HG03342 (cell line): ENCODE measurements at regions not wholly inside any gene's neighbourhood (a gene's known extent, or its start where the extent isn't known, plus 50 kb on each side); places are given as distances from the start of the nearest gene placed in this dataset.
"Not testable (repeated sequence)": the region's sequence is repeated elsewhere in the genome, so short reads cannot be mapped to it uniquely, and the experiment has no call there.

ENCODE experiments used
- ATAC-seq: cut with Tn5 transposase; IDR thresholded peaks from one replicate; pipeline ENCODE4 v1.9.1; 2021; ENCODE audit warnings: mild to moderate bottlenecking, moderate library complexity; ENCODE audit not compliant: unreplicated experiment

DNA sequence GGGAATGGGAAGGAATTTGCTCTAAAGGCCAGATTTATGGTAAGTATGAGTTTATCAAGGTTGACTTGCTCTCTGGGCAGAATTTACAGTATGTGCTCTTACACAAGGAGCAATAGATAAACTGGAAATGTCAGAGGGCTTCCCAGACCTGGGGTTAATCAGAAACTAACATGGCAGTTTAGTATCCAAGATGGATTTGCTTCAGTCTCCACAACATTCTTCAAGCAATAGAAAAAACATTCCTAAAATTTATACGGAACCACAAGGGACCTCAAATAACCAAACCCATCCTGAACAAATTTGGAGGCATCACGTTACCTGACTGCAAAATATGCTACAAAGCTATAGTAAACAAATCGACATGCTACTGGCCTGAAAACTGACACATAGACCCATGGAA lies 606.7 kb upstream of the CHRM3 start:
- ATAC-seq: no peak

- no peak for ATAC-seq
These were observed 608.3 kb upstream of the CHRM3 start for GRCh38 chr1:238778113-238778512.

DNA sequence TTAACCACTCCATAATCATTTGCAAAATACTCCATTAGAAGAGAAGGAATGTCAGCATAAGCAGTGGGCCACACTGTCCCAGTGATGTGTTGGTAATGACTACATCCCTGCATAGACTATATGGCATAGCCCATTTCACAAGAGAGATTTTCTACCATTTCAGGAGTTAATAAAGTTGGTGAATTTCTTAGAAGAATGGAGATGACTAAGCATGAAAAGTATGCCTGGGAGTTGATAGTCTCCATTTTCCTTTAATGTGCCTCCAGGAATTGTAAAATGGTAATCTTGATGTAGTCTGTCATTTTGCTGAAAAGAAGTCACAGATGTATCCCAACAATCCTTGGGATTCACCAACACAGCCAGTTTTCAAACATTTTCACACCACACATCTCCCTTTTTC lies 608.8 kb upstream of the CHRM3 start:
- ATAC-seq: no peak

DNA sequence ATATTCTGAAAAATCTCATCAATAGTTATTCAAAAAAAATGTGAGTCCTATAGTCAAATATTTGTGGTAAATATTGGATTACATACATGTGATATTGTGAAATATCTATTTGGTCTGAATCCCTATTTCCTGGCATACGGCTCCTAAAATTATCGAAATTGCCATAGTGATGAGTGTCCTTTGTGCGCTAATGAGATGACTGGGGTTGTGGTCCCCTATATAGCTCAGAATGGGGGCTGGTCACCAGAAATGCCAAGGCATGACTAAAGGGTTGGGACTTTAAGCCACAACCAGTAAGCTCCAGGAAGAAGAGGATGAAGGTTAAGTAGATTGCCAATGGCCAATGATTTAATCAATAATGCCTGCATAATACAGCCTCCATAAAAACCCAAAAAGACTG lies 610.2 kb upstream of the CHRM3 start:
- ATAC-seq: no peak

GRCh38 chr1:238772322-238772721 lies 614.0 kb upstream of the CHRM3 start:
- no peak for ATAC-seq

DNA sequence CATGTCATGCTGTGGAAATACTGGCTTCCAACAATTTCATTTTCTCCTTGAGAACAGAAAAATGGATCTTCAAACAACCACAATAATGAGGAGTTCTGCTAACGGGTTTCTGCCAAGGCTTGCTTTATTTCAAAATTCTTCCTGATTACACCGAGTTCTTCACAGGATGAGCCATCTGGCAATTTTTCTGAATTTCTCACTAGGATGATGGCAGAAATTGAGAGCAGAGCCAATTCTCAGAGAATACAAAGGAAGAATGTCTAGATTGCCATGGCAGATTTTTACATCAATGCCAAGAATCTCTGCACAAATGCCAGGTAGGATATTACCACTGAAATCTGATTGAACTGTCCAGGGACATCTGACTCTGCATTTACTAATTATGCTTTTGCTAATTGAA lies 619.0 kb upstream of the CHRM3 start:
- no peak for ATAC-seq

GRCh38 chr1:238764779-238765178 lies 621.6 kb upstream of the CHRM3 start:
- ATAC-seq: no peak

DNA sequence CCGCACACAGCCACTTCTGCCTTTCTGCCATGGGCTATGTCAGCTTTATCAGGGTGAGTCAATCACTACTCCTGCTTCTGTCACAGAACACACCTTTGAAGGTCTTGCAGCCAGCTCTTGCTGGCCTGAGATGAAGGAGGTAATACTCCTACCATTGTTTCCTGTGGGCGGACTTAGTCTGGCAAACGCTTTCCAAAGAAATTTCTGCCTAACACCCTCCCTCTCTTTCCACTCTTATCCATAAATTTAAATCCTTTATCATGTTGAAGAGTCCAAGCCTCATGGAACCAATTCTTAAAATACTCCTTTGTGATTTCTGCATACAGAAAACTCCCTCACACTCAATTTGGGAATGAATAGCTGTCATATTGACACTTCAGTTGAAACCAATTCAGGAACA lies 633.1 kb upstream of the CHRM3 start:
- no peak for ATAC-seq

DNA sequence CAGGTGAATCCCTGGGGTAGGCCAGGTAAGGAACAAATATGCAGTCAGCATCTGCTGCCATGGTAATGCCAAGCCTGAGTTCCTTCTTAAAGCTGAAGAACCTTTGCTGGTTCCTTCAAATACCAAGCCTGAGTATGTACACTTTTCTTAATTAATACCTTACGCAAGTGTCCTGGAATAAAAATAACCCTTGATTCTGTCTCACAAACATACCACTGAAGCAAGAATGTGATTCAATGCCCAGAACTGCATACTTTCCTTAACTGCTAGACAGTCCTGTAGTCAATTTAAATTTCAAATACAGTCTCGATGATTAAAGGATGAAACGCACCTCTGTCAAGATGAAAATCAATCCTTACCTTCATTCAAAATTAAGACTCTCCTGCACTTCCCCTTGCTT lies 634.0 kb upstream of the CHRM3 start:
- ATAC-seq: no peak

DNA sequence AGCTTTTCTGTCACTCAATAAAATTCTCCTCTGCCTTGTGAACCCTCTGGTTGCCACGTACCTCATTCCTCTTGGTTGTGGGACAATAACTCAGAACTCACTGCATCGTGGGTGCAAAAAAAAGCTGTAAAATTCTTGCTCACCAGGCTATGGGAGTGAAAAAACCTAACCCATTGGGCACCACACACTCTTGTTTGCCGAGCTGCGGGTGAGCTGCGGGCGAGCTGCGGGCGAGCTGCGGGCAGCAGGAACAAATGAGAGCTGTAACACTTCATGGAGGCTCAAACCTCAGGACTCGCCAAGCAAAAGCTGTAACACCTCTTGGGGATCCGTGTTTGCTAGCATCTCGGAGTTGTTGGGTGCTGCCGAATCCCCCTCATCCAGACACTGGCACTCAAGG lies 641.3 kb upstream of the CHRM3 start:
- no peak for ATAC-seq

DNA sequence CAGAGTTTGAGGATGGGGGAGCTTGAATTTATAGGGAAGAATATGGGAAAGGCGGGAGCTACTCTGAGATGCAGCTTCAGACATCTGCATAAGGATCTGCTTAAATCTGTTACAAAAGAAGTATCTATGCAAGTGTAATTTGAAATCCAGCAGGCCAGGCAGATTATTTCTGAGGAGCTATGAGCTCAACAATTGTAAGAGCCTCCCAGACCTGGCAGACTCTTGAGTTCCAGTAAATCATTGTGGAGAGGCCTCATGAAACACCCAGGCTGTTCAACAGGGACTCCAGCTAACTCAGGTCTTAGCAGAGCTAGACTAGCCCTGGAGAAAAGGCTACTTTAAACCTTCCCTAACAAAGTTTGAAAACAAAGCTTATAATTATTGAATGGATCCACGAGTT lies 647.5 kb upstream of the CHRM3 start:
- ATAC-seq: no peak

DNA sequence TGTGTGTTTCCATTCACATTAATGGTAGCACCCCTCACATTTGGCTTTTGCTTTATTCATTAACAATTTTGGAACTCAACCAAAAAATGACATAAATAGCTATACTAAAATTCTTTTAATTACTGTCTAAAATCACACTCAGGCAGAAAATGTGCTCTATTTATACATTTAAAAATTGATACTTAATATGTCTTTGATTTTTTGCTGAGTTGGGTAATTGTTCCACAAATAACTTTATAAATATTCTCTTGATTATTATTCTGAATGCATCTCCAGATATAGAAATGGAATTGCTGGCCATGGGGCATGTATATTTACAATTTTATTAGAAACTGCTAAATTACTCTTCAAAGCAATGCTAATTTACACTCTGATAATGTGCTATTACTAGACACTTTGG lies 658.7 kb upstream of the CHRM3 start:
- ATAC-seq: no peak

DNA sequence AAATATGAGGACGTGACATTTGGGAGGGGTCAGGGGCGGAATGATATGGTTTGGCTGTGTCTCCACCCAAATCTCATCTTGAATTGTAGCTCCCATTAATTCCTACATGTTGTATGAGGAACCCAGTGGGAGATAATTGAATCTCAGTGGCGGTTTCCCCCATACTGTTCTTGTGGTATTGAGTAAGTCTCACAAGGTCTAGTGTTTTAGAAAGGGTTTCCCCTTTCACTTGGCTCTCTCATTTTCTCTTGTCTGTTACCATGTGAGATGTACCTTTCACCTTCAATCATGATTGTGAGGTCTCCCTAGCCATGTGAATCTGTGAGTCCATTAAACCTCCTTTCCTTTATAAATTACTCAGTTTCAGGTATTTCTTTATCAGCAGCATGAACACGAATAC lies 663.6 kb upstream of the CHRM3 start:
- no peak for ATAC-seq

GRCh38 chr1:238710697-238711096 lies 675.7 kb upstream of the CHRM3 start:
- ATAC-seq: no peak

DNA sequence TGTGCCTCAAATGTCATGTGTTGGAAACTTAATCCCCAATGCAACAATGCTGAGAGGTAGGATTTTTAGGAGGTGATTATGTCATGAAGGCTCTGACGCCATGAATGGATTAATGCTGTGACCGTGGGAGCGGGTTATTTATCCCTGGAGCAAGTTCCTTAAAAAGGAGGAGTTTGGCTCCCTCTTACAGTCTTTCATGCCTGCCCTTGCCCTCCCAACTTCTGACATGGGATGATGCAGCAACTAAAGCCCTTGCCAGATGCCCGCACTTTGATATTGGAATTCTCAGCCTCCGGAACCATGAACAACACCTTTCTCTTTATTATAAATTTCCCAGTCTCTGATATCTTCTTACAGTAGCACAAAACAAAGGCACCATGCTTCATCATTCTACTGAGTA lies 685.3 kb upstream of the CHRM3 start:
- no peak for ATAC-seq

DNA sequence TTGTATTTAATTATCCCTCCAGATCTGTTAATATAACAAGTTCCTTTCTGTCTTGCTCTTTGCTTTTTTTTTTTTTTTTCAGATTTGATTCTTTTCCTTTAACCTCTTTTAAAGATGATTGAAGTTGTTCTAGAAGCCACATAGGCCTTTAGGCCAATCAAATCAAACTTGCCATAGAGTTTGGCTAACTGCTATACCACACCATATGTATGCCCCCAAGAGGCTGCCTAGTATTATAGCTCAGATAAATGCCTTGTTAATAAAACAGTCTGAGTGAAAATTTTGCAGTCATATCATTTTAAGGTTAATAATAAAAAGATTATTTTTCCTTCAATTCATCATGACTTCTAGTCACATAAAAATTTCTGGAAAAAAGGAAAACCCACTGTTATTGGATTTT lies 696.0 kb upstream of the CHRM3 start:
- no peak for ATAC-seq

GRCh38 chr1:238684576-238684975 lies 701.8 kb upstream of the CHRM3 start:
- not testable (repeated sequence) for ATAC-seq

GRCh38 chr1:238681451-238681850 lies 704.9 kb upstream of the CHRM3 start:
- no peak for ATAC-seq

DNA sequence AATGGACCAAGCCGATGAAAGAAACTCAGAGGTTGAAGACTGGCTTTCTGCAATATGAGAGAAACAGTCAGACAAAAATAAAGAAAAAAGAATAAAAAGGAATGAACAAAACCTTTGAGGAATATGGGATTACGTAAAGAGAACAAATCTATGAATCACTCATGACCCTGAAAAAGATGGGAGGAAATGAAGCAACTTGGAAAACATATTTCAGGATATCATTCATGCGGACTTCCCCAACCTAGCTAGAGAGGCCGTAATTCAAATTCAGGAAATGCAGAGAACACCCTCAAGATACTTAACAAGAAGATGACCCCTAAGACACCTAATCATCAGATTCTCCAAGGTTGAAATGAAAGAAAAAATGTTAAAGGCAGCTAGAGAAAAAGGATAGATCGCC lies 705.3 kb upstream of the CHRM3 start:
- ATAC-seq: no peak

DNA sequence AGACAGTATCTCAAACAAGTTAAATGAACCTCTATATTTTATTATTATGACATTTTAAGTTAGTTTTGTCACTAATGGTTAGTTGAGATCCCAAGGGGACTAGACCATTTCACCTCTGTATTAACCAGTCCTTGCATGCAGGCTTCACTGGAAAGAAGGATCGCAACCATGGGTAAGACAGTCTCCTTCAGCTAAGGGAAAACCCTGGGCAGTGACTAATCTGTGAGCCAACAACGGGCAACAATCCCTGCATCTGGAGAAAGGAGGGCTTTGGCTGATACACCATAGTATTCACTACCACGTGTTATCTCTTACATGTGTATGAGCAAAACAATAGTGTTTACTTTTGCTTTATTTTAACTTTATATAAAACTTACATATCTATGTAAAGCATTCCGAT lies 708.8 kb upstream of the CHRM3 start:
- no peak for ATAC-seq

- ATAC-seq: no peak
These were observed 711.1 kb upstream of the CHRM3 start for GRCh38 chr1:238675221-238675620.

GRCh38 chr1:238674316-238674715 lies 712.1 kb upstream of the CHRM3 start:
- ATAC-seq: no peak

DNA sequence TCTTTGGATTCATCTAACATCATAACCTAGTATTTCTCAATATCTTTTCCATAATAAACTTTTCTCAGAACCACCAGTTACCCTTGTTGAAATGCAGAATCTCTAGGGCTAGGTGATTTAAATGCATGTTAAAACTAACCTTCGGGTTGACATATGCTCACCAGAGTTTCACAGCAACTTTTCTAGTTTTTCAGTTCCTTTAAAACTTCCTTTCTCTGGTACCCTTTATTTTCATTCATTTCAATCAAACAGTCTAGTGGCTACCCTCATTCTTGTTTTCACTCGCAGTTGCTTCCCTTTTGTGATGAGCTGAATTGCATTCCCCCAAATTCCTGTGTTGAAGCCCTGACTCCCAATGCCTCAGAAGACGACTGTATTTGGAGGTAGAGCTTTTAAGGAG lies 712.8 kb upstream of the CHRM3 start:
- ATAC-seq: no peak

- ATAC-seq: no peak
These were observed 713.6 kb upstream of the CHRM3 start for GRCh38 chr1:238672806-238673205.
